Thyroid gland (tissue), 4 donors: ENCODE measurements at regions not wholly inside any gene's neighbourhood (a gene's known extent, or its start where the extent isn't known, plus 50 kb on each side); places are given as distances from the start of the nearest gene placed in this dataset.

Experiments
- POLR2A ChIP-seq, 2 donors: fragments of 450-650 bp; IDR thresholded peaks; one replicate each; pipeline ENCODE4 v1.6.1; 2017; ENCODE audit warnings: antibody characterized with exemption in 2 of 2, mild to moderate bottlenecking in 2 of 2, moderate library complexity in 1 of 2
- TF ChIP-seq, protein P1 (sequence below), 6 experiments: fragments of 200-600 bp in 3 of 6; fragments of 450-650 bp in 3 of 6; sonication (generic) in 3 of 6; IDR thresholded peaks; one replicate each; pipeline ENCODE4 v1.5.1; 2016 to 2019; ENCODE audit warnings: antibody characterized with exemption in 6 of 6, mild to moderate bottlenecking in 2 of 6, inconsistent platforms in 1 of 6, moderate library complexity in 1 of 6

GRCh38 chr5:31047621-31048020 lies 145.9 kb upstream of the CDH6 start:
- no peak for TF ChIP-seq POLR2A (IDR thresholded peaks at IDR 0.05)
- TF ChIP-seq, protein P1, sequence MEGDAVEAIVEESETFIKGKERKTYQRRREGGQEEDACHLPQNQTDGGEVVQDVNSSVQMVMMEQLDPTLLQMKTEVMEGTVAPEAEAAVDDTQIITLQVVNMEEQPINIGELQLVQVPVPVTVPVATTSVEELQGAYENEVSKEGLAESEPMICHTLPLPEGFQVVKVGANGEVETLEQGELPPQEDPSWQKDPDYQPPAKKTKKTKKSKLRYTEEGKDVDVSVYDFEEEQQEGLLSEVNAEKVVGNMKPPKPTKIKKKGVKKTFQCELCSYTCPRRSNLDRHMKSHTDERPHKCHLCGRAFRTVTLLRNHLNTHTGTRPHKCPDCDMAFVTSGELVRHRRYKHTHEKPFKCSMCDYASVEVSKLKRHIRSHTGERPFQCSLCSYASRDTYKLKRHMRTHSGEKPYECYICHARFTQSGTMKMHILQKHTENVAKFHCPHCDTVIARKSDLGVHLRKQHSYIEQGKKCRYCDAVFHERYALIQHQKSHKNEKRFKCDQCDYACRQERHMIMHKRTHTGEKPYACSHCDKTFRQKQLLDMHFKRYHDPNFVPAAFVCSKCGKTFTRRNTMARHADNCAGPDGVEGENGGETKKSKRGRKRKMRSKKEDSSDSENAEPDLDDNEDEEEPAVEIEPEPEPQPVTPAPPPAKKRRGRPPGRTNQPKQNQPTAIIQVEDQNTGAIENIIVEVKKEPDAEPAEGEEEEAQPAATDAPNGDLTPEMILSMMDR (IDR thresholded peaks at IDR 0.05): no peak
